ENCODE measurements at regions not wholly inside any gene's neighbourhood (a gene's known extent, or its start where the extent isn't known, plus 50 kb on each side); places are given as distances from the start of the nearest gene placed in this dataset.

GRCh38 chr1:56376188-56376984 is 203.0 kb downstream of the PLPP3 start:
- H3K79me2 ChIP-seq (ENCODE audit: control insufficient read depth, insufficient read depth, low read length) = no peaks in the 10 kb centered on the region
- no peak overlapping the region for H3K4me2 ChIP-seq (ENCODE audit: control insufficient read depth, insufficient read depth)
- no peak for FAIRE-seq
- CTCF ChIA-PET = interaction anchor here (0.5 kb wide), 1 partner anchor 15 kb away, joined by 3 read pairs; no protein-coding TSS in a partner anchor
- RAD21 ChIA-PET (ENCODE audit: unreplicated experiment) = interaction anchor here (1.2 to 1.7 kb wide), 3 partner anchors 42 to 80 kb away, joined by 3 to 5 read pairs (median 3); no protein-coding TSS in a partner anchor
- intact Hi-C loops (cut with micrococcal nuclease; ENCODE audit: unreplicated experiment) (no loop called here), in situ Hi-C loops (cut with MboI) (no loop called here)
- ATAC-seq = peak; percentile 42
- H2AFZ ChIP-seq (ENCODE audit: control insufficient read depth, low read depth, low read length) = no peak overlapping the region
- no peaks in the 10 kb centered on the region for H4K20me1 ChIP-seq (ENCODE audit: control insufficient read depth, insufficient read depth)
- H3K9me3 ChIP-seq (replicated peaks; ENCODE audit: control insufficient read depth, insufficient read depth, low read length) = no peaks in the 10 kb centered on the region
- no peak overlapping the region for H3K27ac ChIP-seq (ENCODE audit: control insufficient read depth, insufficient read depth)
- SMC1A ChIA-PET (ENCODE audit: uncharacterized antibody, unreplicated experiment) = interaction anchor here (0.7 to 1.6 kb wide), 5 partner anchors 10 to 34 kb away, joined by 3 to 5 read pairs (median 3); no protein-coding TSS in a partner anchor
- BruUV-seq (replicated peaks) = no TSS peak
- H3K27me3 ChIP-seq (replicated peaks in 1 of 2; ENCODE audit: control insufficient read depth in 2 of 2, insufficient read depth in 2 of 2, low read length in 1 of 2) = no peaks in the 10 kb centered on the region; a peak in 2 of 4 replicates
- TF ChIP-seq ZNF592 (IDR thresholded peaks at IDR 0.05) (no peak), E2F8 (IDR thresholded peaks at IDR 0.05; ENCODE audit: low read depth, partially characterized antibody) (no peak), ZBTB11 (CRISPR knock-in tag; IDR thresholded peaks at IDR 0.05) (no peak), CREM (IDR thresholded peaks at IDR 0.05; ENCODE audit: low read depth) (no peak), RAD51 (IDR thresholded peaks at IDR 0.05) (no peak), MTA2 (IDR thresholded peaks at IDR 0.05; ENCODE audit: low read depth) (no peak), SMARCA5 (IDR thresholded peaks at IDR 0.05) (no peak), MAX (IDR thresholded peaks at IDR 0.05; ENCODE audit: low read depth, low read length) (no peak), MEF2B (IDR thresholded peaks at IDR 0.05; ENCODE audit: partially characterized antibody, poor library complexity, severe bottlenecking) (no peak), SMAD5 (IDR thresholded peaks at IDR 0.05; ENCODE audit: low read depth) (no peak)
- no peak overlapping the region for H3K9ac ChIP-seq (ENCODE audit: control insufficient read depth, insufficient read depth, low read length)
- POLR2A ChIA-PET = interaction anchor here (0.5 to 0.7 kb wide), 4 partner anchors 38 to 1981 kb away, joined by 3 to 4 read pairs (median 3); no protein-coding TSS in a partner anchor
- no peak for DNase-seq (ENCODE audit: low read depth, low spot score)
- no peaks in the 10 kb centered on the region for H3K4me1 ChIP-seq (ENCODE audit: control insufficient read depth, insufficient read depth, low read length)
- no peak overlapping the region for H3K4me3 ChIP-seq
- under 1% methylated on average over 7 of the region's 7 CpGs for WGBS (ENCODE audit: insufficient coverage, insufficient replicate concordance, low lambda C conversion rate, missing lambda C conversion rate)
- no peaks in the 10 kb centered on the region for H3K36me3 ChIP-seq (ENCODE audit: control insufficient read depth in 2 of 2, insufficient read depth in 2 of 2, low read length in 1 of 2)
